ACC112 (cell line): ENCODE measurements at regions not wholly inside any gene's neighbourhood (a gene's known extent, or its start where the extent isn't known, plus 50 kb on each side); places are given as distances from the start of the nearest gene placed in this dataset.

Experiments used
- H2AFZ ChIP-seq: fragments of 200-600 bp; sonication (generic); one replicate; pipeline ENCODE4 v1.6.0; 2017; ENCODE audit warnings: antibody characterized with exemption, low read length; ENCODE audit not compliant: unreplicated experiment
- H3K27ac ChIP-seq: fragments of 200-600 bp; sonication (generic); 2 replicates; pipeline ENCODE4 v1.5.1; 2014; ENCODE audit warnings: low read depth, mild to moderate bottlenecking, antibody characterized with exemption, low read length, moderate library complexity
- H3K27me3 ChIP-seq: fragments of 200-600 bp; sonication (generic); 2 replicates; pipeline ENCODE4 v1.6.1; 2014; ENCODE audit warnings: mild to moderate bottlenecking, antibody characterized with exemption, low read length, moderate library complexity, mixed read lengths; ENCODE audit not compliant: insufficient read depth
- H3K36me3 ChIP-seq: fragments of 200-600 bp; sonication (generic); 2 replicates; pipeline ENCODE4 v1.6.1; 2016; ENCODE audit warnings: mild to moderate bottlenecking, antibody characterized with exemption, low read length, moderate library complexity, mixed read lengths; ENCODE audit not compliant: insufficient read depth
- H3K4me1 ChIP-seq: fragments of 200-600 bp; sonication (generic); one replicate; pipeline ENCODE4 v1.6.1; 2016; ENCODE audit warnings: low read length, mixed read lengths; ENCODE audit not compliant: insufficient read depth, unreplicated experiment, control insufficient read depth
- H3K4me3 ChIP-seq: fragments of 200-600 bp; sonication (generic); 2 replicates; pipeline ENCODE4 v1.5.1; 2014; ENCODE audit warnings: mild to moderate bottlenecking, low read depth, low read length
- H3K79me2 ChIP-seq: fragments of 200-600 bp; sonication (generic); one replicate; pipeline ENCODE4 v1.6.0; 2016; ENCODE audit warnings: low read length; ENCODE audit not compliant: control insufficient read depth, unreplicated experiment, insufficient read depth

DNA sequence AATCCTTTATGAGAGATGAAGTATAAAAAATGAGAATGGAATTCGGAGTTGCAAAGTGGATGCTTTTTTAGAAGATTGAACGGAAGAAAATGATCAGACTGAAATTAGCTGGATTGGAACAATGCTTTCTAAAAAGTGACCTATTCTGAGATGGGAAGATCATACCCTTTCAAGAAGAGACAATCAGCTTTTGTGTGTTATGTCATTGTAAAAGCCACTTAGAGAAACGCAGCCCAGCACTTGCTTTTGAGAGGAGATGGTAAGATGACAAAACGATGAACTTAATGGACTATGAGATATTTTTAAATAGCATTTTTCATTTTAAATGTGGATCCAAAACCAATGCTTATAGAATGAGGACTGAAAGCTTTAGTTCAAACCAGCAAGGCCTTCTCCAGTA is 871.4 kb upstream of the KLHL29 start:
- Histone ChIP-seq H3K27ac (no peak overlapping the region), H3K4me3 (no peak overlapping the region), H3K4me1 (no peaks in the 10 kb centered on the region), H3K36me3 (no peaks in the 10 kb centered on the region), H3K27me3 (no peaks in the 10 kb centered on the region), H3K79me2 (no peaks in the 10 kb centered on the region), H2AFZ (no peak overlapping the region)

DNA sequence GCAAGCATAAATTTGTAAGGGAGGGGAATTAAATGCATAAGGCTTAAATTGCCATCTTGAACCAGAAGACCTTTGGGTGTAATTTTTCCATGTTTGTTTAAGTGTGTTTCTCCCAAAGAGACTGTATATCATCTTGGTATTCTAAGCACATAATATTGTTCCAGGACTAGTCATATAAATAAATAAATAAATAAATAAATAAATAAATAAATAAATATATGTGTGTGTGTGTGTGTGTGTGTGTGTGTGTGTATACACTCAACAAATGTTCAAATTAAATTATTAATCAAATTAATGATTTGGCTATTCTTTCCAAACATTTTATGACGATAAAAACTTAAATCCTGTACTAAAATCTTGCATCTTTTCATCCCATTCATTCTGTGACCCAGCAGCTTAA is 867.8 kb upstream of the KLHL29 start:
- Histone ChIP-seq H3K4me3 (no peak overlapping the region), H3K4me1 (no peaks in the 10 kb centered on the region), H2AFZ (no peak overlapping the region), H3K27me3 (no peaks in the 10 kb centered on the region), H3K27ac (no peak overlapping the region), H3K79me2 (no peaks in the 10 kb centered on the region), H3K36me3 (no peaks in the 10 kb centered on the region)

DNA sequence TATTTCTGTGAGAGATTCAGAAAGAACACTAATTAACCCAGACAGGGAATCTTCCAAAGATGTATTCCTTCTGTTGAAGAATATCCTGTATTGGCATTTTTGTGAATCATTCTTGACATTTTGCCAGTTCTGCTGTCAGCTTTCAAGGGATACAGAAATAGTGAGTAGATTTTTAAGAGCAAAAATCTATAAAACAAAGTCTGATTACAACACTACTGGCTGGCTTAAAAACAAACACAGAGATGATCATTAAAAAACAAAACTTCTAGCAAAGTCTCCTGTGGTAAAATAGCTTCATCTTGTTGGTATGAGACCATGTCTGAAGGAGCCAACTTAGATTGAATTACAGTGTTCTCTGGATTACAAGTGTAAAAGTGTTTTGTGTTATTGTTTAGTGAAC is 866.3 kb upstream of the KLHL29 start:
- no peaks in the 10 kb centered on the region for H3K4me1 ChIP-seq
- H3K27ac ChIP-seq: no peak overlapping the region
- no peaks in the 10 kb centered on the region for H3K27me3 ChIP-seq
- no peaks in the 10 kb centered on the region for H3K79me2 ChIP-seq
- H3K36me3 ChIP-seq: no peaks in the 10 kb centered on the region
- H2AFZ ChIP-seq: no peak overlapping the region
- no peak overlapping the region for H3K4me3 ChIP-seq

DNA sequence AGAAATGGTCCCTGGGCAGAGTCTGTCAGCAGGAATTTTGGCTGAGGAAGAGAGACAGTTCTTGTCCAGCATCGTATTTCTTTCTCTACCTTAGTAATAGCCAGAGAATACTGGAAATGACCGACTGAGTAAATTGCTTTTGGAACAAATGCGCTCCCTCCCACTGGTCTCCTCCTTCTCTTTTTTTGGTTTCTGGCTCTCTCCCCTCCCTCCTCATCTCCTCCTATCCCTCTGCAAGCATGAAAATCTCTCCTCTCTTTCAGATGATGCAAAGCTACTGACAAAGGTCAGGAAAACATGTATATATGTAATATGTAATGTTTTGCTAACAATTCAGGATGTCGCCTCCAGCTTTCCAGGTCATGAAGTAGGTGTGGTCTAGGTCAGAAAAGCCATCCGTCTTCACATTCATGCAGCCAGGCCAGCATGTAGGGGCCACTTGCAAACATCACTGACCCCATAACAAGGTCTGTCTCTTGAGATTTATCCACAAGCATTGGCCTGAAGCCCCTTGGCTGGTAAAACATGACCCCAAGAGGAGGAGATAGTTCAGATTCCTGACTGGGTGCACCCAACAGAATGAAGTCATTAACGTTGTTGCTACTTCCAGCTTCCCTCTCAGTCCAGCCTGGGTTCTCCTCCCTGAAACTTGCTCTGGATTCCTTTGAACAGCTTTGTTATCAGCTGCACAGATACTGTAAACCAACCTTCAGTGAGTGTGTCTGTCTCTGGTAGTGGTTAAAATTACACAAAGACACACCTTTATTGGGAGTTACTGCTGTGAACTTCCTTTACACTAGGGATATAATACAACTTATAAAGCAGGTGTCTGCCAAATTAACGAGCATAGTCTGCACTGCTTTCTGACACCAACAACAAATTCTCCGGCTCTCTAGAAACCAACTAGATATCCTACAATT is 864.4 kb upstream of the KLHL29 start:
- Histone ChIP-seq H3K4me3 (no peak overlapping the region), H3K79me2 (no peaks in the 10 kb centered on the region), H2AFZ (no peak overlapping the region), H3K27ac (no peak overlapping the region), H3K4me1 (no peaks in the 10 kb centered on the region), H3K27me3 (no peaks in the 10 kb centered on the region), H3K36me3 (no peaks in the 10 kb centered on the region)

DNA sequence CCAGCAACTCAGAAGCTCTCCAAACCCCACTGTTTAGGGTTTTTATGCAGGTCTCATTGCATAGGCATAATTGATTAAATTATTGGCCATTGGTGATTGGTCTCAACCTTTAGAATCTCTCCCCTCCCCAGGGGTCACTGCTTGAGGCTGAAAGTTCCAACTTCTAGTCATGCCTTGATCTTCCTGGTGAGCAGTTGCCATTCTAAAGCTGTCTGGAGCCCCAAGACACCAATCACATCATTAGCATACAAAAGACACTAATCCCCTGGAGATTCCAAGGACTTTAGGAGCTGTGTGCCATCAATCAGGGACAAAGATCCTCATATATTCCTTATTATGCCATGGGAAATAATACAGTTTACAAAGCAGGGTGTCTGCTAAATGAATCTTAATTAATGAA is 863.4 kb upstream of the KLHL29 start:
- H3K4me1 ChIP-seq: no peaks in the 10 kb centered on the region
- H3K36me3 ChIP-seq: no peaks in the 10 kb centered on the region
- no peaks in the 10 kb centered on the region for H3K27me3 ChIP-seq
- no peak overlapping the region for H3K27ac ChIP-seq
- H3K79me2 ChIP-seq: no peaks in the 10 kb centered on the region
- H2AFZ ChIP-seq: no peak overlapping the region
- no peak overlapping the region for H3K4me3 ChIP-seq

DNA sequence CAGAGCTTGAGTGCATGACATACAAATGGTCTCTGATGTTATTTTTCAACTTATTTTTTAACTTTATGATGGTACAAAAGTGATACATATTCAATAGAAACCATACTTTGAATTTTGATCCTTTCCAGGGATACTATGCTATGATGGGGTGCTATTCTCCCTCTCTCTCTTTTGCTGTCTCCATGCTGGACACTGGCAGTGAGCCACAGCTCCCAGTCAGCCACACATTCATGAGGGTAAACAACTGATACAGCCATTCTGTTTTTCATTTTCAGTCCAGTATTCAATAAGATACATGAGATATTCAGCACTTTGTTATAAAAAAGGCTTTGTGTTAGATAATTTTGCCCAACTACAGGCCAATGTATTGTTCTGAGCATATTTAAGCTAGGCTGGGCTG is 859.3 kb upstream of the KLHL29 start:
- no peaks in the 10 kb centered on the region for H3K4me1 ChIP-seq
- no peaks in the 10 kb centered on the region for H3K27me3 ChIP-seq
- H3K79me2 ChIP-seq: no peaks in the 10 kb centered on the region
- no peak overlapping the region for H2AFZ ChIP-seq
- no peak overlapping the region for H3K27ac ChIP-seq
- no peaks in the 10 kb centered on the region for H3K36me3 ChIP-seq
- H3K4me3 ChIP-seq: no peak overlapping the region

DNA sequence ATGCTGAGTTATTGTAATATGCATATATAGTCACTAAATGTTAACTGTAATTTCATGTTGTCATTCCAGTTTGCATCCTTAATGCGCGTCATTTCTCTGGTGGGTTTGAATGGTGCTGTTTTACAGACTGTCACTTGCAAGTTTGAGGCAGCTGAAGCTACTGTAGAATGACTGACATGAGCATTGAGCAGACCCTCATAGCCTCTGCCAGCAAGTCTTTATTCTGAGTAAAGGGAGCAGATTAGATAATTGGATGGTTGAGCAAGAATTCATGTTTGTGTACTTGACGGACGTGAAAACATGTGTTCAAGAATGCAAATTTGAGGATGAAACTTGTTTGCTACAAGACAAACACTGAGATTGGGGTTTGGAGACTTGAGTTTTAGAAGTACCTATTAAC is 854.8 kb upstream of the KLHL29 start:
- no peaks in the 10 kb centered on the region for H3K36me3 ChIP-seq
- H3K27ac ChIP-seq: no peak overlapping the region
- H3K27me3 ChIP-seq: no peaks in the 10 kb centered on the region
- no peaks in the 10 kb centered on the region for H3K79me2 ChIP-seq
- H3K4me3 ChIP-seq: no peak overlapping the region
- no peaks in the 10 kb centered on the region for H3K4me1 ChIP-seq
- H2AFZ ChIP-seq: no peak overlapping the region

DNA sequence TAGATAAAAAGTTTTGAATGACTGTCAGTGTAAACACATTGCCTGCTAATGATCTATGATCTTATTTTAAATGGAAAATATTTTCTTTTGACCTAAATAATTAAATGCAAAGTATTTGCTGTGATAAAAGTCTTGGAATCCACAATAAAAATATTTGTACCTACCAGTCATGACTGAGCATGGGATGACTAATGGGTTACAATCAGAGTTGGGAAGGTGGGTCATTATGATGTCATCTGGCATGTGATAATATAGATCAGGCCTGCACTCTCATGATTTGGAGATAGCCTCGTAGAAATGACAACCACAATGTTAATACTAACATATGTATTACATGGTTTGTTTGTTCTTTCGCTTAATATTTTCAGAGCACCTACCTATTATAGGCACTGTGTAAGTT is 848.8 kb upstream of the KLHL29 start:
- no peak overlapping the region for H2AFZ ChIP-seq
- no peaks in the 10 kb centered on the region for H3K79me2 ChIP-seq
- H3K4me3 ChIP-seq: no peak overlapping the region
- no peaks in the 10 kb centered on the region for H3K27me3 ChIP-seq
- no peaks in the 10 kb centered on the region for H3K36me3 ChIP-seq
- no peaks in the 10 kb centered on the region for H3K4me1 ChIP-seq
- no peak overlapping the region for H3K27ac ChIP-seq

DNA sequence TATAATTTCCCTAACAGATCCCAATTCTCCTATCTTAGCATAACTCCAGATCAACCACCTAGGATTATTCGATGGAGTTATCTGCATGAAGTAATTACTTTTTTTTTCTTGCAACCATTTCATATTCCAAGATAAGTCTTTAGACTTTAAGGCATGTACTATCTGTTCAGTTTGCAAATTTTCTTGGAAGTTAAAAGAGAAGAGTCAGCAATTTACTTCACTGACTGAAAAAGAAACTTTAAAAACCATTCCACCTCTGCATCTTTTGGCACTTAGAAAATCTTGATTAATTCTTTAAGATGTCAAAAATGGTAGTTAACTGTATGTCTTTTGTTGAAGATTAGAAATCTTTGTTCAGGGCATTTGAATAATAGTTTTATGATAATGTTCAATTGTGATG is 830.5 kb upstream of the KLHL29 start:
- Histone ChIP-seq H3K4me3 (no peak overlapping the region), H3K27ac (no peak overlapping the region), H3K27me3 (no peaks in the 10 kb centered on the region), H3K79me2 (no peaks in the 10 kb centered on the region), H2AFZ (no peak overlapping the region), H3K36me3 (no peaks in the 10 kb centered on the region), H3K4me1 (no peaks in the 10 kb centered on the region)

DNA sequence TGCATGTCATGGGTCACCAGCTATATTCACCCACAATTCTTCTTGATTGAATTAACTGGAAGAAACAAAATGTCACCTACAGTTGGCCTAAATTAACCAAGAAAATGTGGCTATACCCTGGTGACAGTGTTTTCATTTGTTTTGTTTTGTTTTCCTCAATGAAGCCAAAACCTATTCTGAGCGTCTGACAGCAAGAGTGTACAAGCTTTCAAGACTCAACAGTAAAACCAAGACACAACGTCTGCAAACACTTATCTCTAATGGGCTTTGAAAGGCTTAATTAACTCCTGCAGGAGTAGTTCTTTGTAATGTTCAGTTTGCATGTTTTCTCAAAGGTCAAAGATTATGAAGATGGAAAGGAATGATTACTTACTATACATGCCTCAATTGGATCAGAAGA is 827.6 kb upstream of the KLHL29 start:
- no peaks in the 10 kb centered on the region for H3K27me3 ChIP-seq
- no peak overlapping the region for H3K27ac ChIP-seq
- no peaks in the 10 kb centered on the region for H3K36me3 ChIP-seq

DNA sequence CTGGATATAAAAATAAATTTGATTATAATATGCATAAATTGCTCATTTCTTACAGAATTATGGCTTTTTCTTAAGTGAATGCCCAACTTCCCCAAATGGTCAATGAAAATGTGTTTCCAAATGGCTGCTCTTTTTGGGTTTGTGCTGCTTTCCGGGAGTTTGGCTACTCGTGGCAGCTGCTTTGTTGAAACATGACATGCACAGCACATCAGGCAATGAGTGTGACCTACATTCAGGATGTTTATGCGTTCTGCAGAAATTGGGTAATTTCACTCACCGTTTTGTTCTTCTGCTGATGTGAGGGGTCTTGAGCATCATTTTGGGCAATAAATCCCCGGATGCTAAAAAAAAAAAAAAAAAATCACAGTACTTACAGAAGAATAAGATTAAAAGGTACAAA is 825.0 kb upstream of the KLHL29 start:
- Histone ChIP-seq H3K27me3 (no peaks in the 10 kb centered on the region), H3K4me1 (no peaks in the 10 kb centered on the region), H3K36me3 (no peaks in the 10 kb centered on the region), H3K79me2 (no peaks in the 10 kb centered on the region), H3K4me3 (no peak overlapping the region), H3K27ac (no peak overlapping the region), H2AFZ (no peak overlapping the region)

More for the DNA sequence above, 827.6 kb upstream of the KLHL29 start:
- H2AFZ ChIP-seq: no peak overlapping the region
- H3K4me1 ChIP-seq: no peaks in the 10 kb centered on the region
- H3K4me3 ChIP-seq: no peak overlapping the region
- no peaks in the 10 kb centered on the region for H3K79me2 ChIP-seq
